ENCODE measurements at regions not wholly inside any gene's neighbourhood (a gene's known extent, or its start where the extent isn't known, plus 50 kb on each side); places are given as distances from the start of the nearest gene placed in this dataset.

GRCh38 chr11:112769584-112769983 lies 191.6 kb upstream of the NCAM1 start:
- no peak for DNase-seq

GRCh38 chr11:112770033-112770432 lies 191.2 kb upstream of the NCAM1 start:
- no peak for DNase-seq

GRCh38 chr11:112770487-112770886 lies 190.7 kb upstream of the NCAM1 start:
- no peak for DNase-seq

- DNase-seq = no peak
Measured at GRCh38 chr11:112771851-112772250, 189.4 kb upstream of the NCAM1 start.

- no peak for DNase-seq
Measured at GRCh38 chr11:112773264-112773663, 188.0 kb upstream of the NCAM1 start.

GRCh38 chr11:112776834-112777233 lies 184.4 kb upstream of the NCAM1 start:
- no peak for DNase-seq

- no peak for DNase-seq
Measured at GRCh38 chr11:112777283-112777751, 183.9 kb upstream of the NCAM1 start.

GRCh38 chr11:112778091-112778876 lies 182.9 kb upstream of the NCAM1 start:
- DNase-seq = no peak

GRCh38 chr11:112778877-112779266 lies 182.3 kb upstream of the NCAM1 start:
- no peak for DNase-seq

- DNase-seq = no peak
Measured at GRCh38 chr11:112780351-112781087, 180.7 kb upstream of the NCAM1 start.

- no peak for DNase-seq
Measured at GRCh38 chr11:112783945-112784322, 177.3 kb upstream of the NCAM1 start.

- DNase-seq = no peak
Measured at GRCh38 chr11:112784323-112785073, 176.7 kb upstream of the NCAM1 start.

- DNase-seq = no peak
Measured at GRCh38 chr11:112785149-112785548, 176.1 kb upstream of the NCAM1 start.

- no peak for DNase-seq
Measured at GRCh38 chr11:112785719-112786118, 175.5 kb upstream of the NCAM1 start.

GRCh38 chr11:112786196-112786595 lies 175.0 kb upstream of the NCAM1 start:
- DNase-seq = no peak

GRCh38 chr11:112786886-112787530 lies 174.2 kb upstream of the NCAM1 start:
- DNase-seq = no peak

- no peak for DNase-seq
Measured at GRCh38 chr11:112789481-112789880, 171.7 kb upstream of the NCAM1 start.

- DNase-seq = no peak
Measured at GRCh38 chr11:112790286-112790685, 170.9 kb upstream of the NCAM1 start.

- no peak for DNase-seq
Measured at GRCh38 chr11:112792070-112792469, 169.2 kb upstream of the NCAM1 start.

GRCh38 chr11:112793416-112793815 lies 167.8 kb upstream of the NCAM1 start:
- DNase-seq = no peak

- no peak for DNase-seq
Measured at GRCh38 chr11:112794331-112794846, 166.8 kb upstream of the NCAM1 start.

- DNase-seq = no peak
Measured at GRCh38 chr11:112795142-112795815, 165.9 kb upstream of the NCAM1 start.

All from stimulated activated CD4-positive, alpha-beta T cell treated with anti-CD3 and anti-CD28 coated beads, Interleukin-4, amount 100 ng/mL, for 4 hours (primary cell).